A549 (cell line): ENCODE measurements at regions not wholly inside any gene's neighbourhood (a gene's known extent, or its start where the extent isn't known, plus 50 kb on each side); places are given as distances from the start of the nearest gene placed in this dataset.
"Not testable (repeated sequence)": the region's sequence is repeated elsewhere in the genome, so short reads cannot be mapped to it uniquely, and the experiment has no call there.

Experiments used
- ATAC-seq, 2 experiments: fragments of 200-7000 bp in 1 of 2; fragments of >200 bp in 1 of 2; cut with Nextera tagmentation in 1 of 2; cut with Tn5 transposase in 1 of 2; 3 replicates each; pipeline versions ENCODE4 v1.8.0 to v1.9.1; 2018 to 2020; ENCODE audit warnings: mild to moderate bottlenecking in 1 of 2, moderate library complexity in 1 of 2
- CTCF ChIA-PET: fragments of 300-600 bp; sonication (Branson Sonifier 250); formaldehyde crosslinking; extraction: SDS; loops from one replicate; lab custom pipeline; 2021; ENCODE audit warnings: antibody characterized with exemption, inconsistent platforms; lab: Yijun Ruan, JAX
- POLR2A ChIA-PET: fragments of 350-600 bp; formaldehyde crosslinking; extraction: SDS; loops from one replicate; lab custom pipeline; 2021; ENCODE audit warnings: antibody characterized with exemption, inconsistent platforms; lab: Yijun Ruan, JAX
- DNase-seq, 2 experiments: peaks; one replicate each; pipeline versions ENCODE4 v3.0.0 to v3.0.0-alpha.2; 2011 to 2016; ENCODE audit warnings: low read depth in 1 of 2, low spot score in 1 of 2
- FAIRE-seq: peaks from 2 replicates; lab custom pipeline; 2011; peaks lifted over from hg19 to GRCh38; lab: Jason Lieb, UNC
- H3K27ac ChIP-seq, 2 experiments: fragments of >200 bp; sonication (Bioruptor Twin); formaldehyde crosslinking; 3 replicates each; pipeline ENCODE4 v1.5.1; 2016 to 2017
- H3K4me1 ChIP-seq: fragments of >200 bp; sonication (Bioruptor Twin); formaldehyde crosslinking; 3 replicates; pipeline ENCODE4 v1.6.1; 2016
- H3K4me2 ChIP-seq: fragments of >200 bp; sonication (Bioruptor Twin); formaldehyde crosslinking; 3 replicates; pipeline ENCODE4 v1.6.1; 2016
- H3K4me3 ChIP-seq: fragments of >200 bp; sonication (Bioruptor Twin); formaldehyde crosslinking; 3 replicates; pipeline ENCODE4 v1.5.1; 2016
- H3K9me3 ChIP-seq: fragments of >200 bp; sonication (Bioruptor Twin); formaldehyde crosslinking; 3 replicates; pipeline ENCODE4 v1.6.1; 2016
- BHLHE40 ChIP-seq: IDR thresholded peaks from 2 replicates; pipeline ENCODE4 v1.6.1; 2012; ENCODE audit warnings: low read depth, low read length, inconsistent platforms
- CBX2 ChIP-seq: fragments of 200-600 bp; sonication (generic); IDR thresholded peaks from 2 replicates; pipeline ENCODE4 v1.6.1; 2016; ENCODE audit warnings: low read depth, mild to moderate bottlenecking, borderline replicate concordance
- CHD2 ChIP-seq: fragments of 150-350 bp; IDR thresholded peaks from 2 replicates; pipeline ENCODE4 v1.6.1; 2014; ENCODE audit warnings: low read length; ENCODE audit not compliant: partially characterized antibody
- CHD4 ChIP-seq: fragments of 200-600 bp; sonication (generic); IDR thresholded peaks from 2 replicates; pipeline ENCODE4 v1.6.1; 2016; ENCODE audit warnings: antibody characterized with exemption, mild to moderate bottlenecking, borderline replicate concordance
- EP300 ChIP-seq, 2 experiments: fragments of >200 bp; sonication (Bioruptor Twin); formaldehyde crosslinking; IDR thresholded peaks; 2 replicates in 1 of 2; 3 replicates in 1 of 2; pipeline ENCODE4 v1.6.1; 2016 to 2017
- FOSL2 ChIP-seq, 2 experiments: fragments of 450-650 bp in 1 of 2; fragments of >200 bp in 1 of 2; sonication (Bioruptor Twin) in 1 of 2; formaldehyde crosslinking; IDR thresholded peaks; 2 replicates each; pipeline versions ENCODE4 v1.5.0 to v1.6.1; 2016 to 2020; ENCODE audit warnings: mild to moderate bottlenecking in 1 of 2, moderate library complexity in 1 of 2
- FOXS1 ChIP-seq: fragments of 250-450 bp; sonication (Bioruptor Pico); IDR thresholded peaks from 2 replicates; pipeline ENCODE4 v1.5.0; 2020; ENCODE audit warnings: mild to moderate bottlenecking, moderate library complexity
- HDAC2 ChIP-seq: fragments of 200-600 bp; sonication (generic); IDR thresholded peaks from 2 replicates; pipeline ENCODE4 v1.6.1; 2016
- HES2 ChIP-seq: fragments of >200 bp; sonication (Bioruptor Twin); formaldehyde crosslinking; IDR thresholded peaks from 2 replicates; pipeline ENCODE4 v1.6.1; 2016
- HOXA7 ChIP-seq: fragments of 250-450 bp; sonication (Bioruptor Pico); IDR thresholded peaks from 2 replicates; pipeline ENCODE4 v1.5.0; 2020; ENCODE audit warnings: mild to moderate bottlenecking, moderate library complexity
- JUN ChIP-seq, 2 experiments: fragments of >200 bp; sonication (Bioruptor Twin); formaldehyde crosslinking; IDR thresholded peaks; 2 replicates in 1 of 2; 3 replicates in 1 of 2; pipeline ENCODE4 v1.6.1; 2016 to 2017
- KDM1A ChIP-seq: fragments of 200-600 bp; sonication (generic); IDR thresholded peaks from 2 replicates; pipeline ENCODE4 v1.6.1; 2016; ENCODE audit warnings: low read depth, mild to moderate bottlenecking
- KDM5A ChIP-seq: fragments of 200-600 bp; sonication (generic); IDR thresholded peaks from 2 replicates; pipeline ENCODE4 v1.6.1; 2016; ENCODE audit warnings: antibody characterized with exemption, mild to moderate bottlenecking
- MAFK ChIP-seq: fragments of 450-650 bp; IDR thresholded peaks from 2 replicates; pipeline ENCODE4 v1.6.1; 2014; ENCODE audit not compliant: partially characterized antibody
- NFE2L2 ChIP-seq: fragments of 150-350 bp; conservative IDR thresholded peaks from 2 replicates; pipeline ENCODE4 v1.6.1; 2014; ENCODE audit warnings: low read length
- NPAS2 ChIP-seq: fragments of 250-450 bp; sonication (Bioruptor Pico); IDR thresholded peaks from 2 replicates; pipeline ENCODE4 v1.8.0; 2022; ENCODE audit warnings: mild to moderate bottlenecking, moderate library complexity, borderline replicate concordance
- POLR2AphosphoS2 ChIP-seq: conservative IDR thresholded peaks from 2 replicates; pipeline ENCODE4 v1.6.1; 2012; ENCODE audit warnings: low read length, improper control_type of control experiment, inconsistent platforms
- RAD21 ChIP-seq, 2 experiments: fragments of >200 bp in 1 of 2; sonication (Bioruptor Twin) in 1 of 2; formaldehyde crosslinking in 1 of 2; IDR thresholded peaks in 1 of 2; conservative IDR thresholded peaks in 1 of 2; 2 replicates in 1 of 2; 3 replicates in 1 of 2; pipeline ENCODE4 v1.6.1; 2012 to 2018; ENCODE audit warnings: inconsistent platforms in 1 of 2
- RNF2 ChIP-seq: fragments of 200-600 bp; sonication (generic); IDR thresholded peaks from 2 replicates; pipeline ENCODE4 v1.6.1; 2016; ENCODE audit warnings: low read depth, mild to moderate bottlenecking, antibody characterized with exemption, moderate library complexity, borderline replicate concordance
- SMC3 ChIP-seq: fragments of >200 bp; sonication (Bioruptor Twin); formaldehyde crosslinking; IDR thresholded peaks from 3 replicates; pipeline ENCODE4 v1.6.1; 2018; ENCODE audit warnings: inconsistent platforms
- SREBF2 ChIP-seq: fragments of 450-650 bp; IDR thresholded peaks from 2 replicates; pipeline ENCODE4 v1.6.1; 2014; ENCODE audit warnings: mild to moderate bottlenecking, moderate library complexity
- TFCP2L1 ChIP-seq: fragments of 250-450 bp; sonication (Bioruptor Pico); IDR thresholded peaks from 2 replicates; pipeline ENCODE4 v1.5.0; 2021; ENCODE audit warnings: mild to moderate bottlenecking
- USF2 ChIP-seq: fragments of 450-650 bp; IDR thresholded peaks from 2 replicates; pipeline ENCODE4 v1.6.1; 2014; ENCODE audit warnings: antibody characterized with exemption
- ZC3H11A ChIP-seq: fragments of 450-650 bp; IDR thresholded peaks from 2 replicates; pipeline ENCODE4 v1.6.1; 2014; ENCODE audit warnings: antibody characterized with exemption, mild to moderate bottlenecking
- ZNF302 ChIP-seq: fragments of 250-450 bp; sonication (Bioruptor Pico); IDR thresholded peaks from 2 replicates; pipeline ENCODE4 v1.9.0; 2021; ENCODE audit warnings: inconsistent platforms, mild to moderate bottlenecking, moderate library complexity
- ZSCAN20 ChIP-seq: fragments of 250-450 bp; sonication (Bioruptor Pico); IDR thresholded peaks from 2 replicates; pipeline ENCODE4 v1.8.0; 2022; ENCODE audit warnings: mild to moderate bottlenecking, moderate library complexity
- WGBS: methylation state at CpG from one replicate; pipeline ENCODE4 v1.1.6; 2017; ENCODE audit errors: missing lambda C conversion rate; 5-methylcytosine and 5-hydroxymethylcytosine counted together
- TF ChIP-seq, protein P1 (sequence below): fragments of 250-450 bp; sonication (Bioruptor Pico); IDR thresholded peaks from 2 replicates; pipeline ENCODE4 v1.5.0; 2021; ENCODE audit warnings: mild to moderate bottlenecking, moderate library complexity, borderline replicate concordance
- TF ChIP-seq, protein P2 (sequence below): IDR thresholded peaks from 2 replicates; pipeline ENCODE4 v1.6.1; 2012

- 90% methylated on average over 6 of the region's 6 CpGs for WGBS
- peaks cover 14% of the 10 kb centered on the region; the same call in 2 of the 3 replicates for H3K4me1 ChIP-seq
- no peak for DNase-seq
- no peak overlapping the region for H3K4me3 ChIP-seq
- no peak overlapping the region for H3K27ac ChIP-seq
- ChIA-PET POLR2A (no interaction called here), CTCF (interaction anchor here (2.3 kb wide), 1 partner anchor 10 kb away, joined by 14 read pairs; no protein-coding TSS in a partner anchor)
- H3K4me2 ChIP-seq: no peak overlapping the region
- no peaks in the 10 kb centered on the region for H3K9me3 ChIP-seq
- FAIRE-seq: no peak
- TF ChIP-seq CHD4: no peak
- TF ChIP-seq HES2: no peak
- no peak for TF ChIP-seq ZNF302 (CRISPR knock-in tag)
- no peak for TF ChIP-seq HOXA7 (CRISPR knock-in tag)
- TF ChIP-seq, protein P1, sequence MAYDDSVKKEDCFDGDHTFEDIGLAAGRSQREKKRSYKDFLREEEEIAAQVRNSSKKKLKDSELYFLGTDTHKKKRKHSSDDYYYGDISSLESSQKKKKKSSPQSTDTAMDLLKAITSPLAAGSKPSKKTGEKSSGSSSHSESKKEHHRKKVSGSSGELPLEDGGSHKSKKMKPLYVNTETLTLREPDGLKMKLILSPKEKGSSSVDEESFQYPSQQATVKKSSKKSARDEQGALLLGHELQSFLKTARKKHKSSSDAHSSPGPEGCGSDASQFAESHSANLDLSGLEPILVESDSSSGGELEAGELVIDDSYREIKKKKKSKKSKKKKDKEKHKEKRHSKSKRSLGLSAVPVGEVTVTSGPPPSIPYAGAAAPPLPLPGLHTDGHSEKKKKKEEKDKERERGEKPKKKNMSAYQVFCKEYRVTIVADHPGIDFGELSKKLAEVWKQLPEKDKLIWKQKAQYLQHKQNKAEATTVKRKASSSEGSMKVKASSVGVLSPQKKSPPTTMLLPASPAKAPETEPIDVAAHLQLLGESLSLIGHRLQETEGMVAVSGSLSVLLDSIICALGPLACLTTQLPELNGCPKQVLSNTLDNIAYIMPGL: no peak
- no peak for TF ChIP-seq HDAC2
- TF ChIP-seq EP300 (IDR thresholded peaks at IDR 0.05): no peak
- no peak for TF ChIP-seq NFE2L2
- no peak for TF ChIP-seq CHD2
- no peak for TF ChIP-seq BHLHE40
- TF ChIP-seq, protein P2, sequence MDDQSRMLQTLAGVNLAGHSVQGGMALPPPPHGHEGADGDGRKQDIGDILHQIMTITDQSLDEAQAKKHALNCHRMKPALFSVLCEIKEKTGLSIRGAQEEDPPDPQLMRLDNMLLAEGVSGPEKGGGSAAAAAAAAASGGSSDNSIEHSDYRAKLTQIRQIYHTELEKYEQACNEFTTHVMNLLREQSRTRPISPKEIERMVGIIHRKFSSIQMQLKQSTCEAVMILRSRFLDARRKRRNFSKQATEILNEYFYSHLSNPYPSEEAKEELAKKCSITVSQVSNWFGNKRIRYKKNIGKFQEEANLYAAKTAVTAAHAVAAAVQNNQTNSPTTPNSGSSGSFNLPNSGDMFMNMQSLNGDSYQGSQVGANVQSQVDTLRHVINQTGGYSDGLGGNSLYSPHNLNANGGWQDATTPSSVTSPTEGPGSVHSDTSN: no peak
- TF ChIP-seq CBX2: no peak
- TF ChIP-seq FOSL2 (IDR thresholded peaks at IDR 0.05): no peak
- TF ChIP-seq FOSL2 (CRISPR knock-in tag; IDR thresholded peaks at IDR 0.05): no peak
- TF ChIP-seq KDM1A: no peak
- TF ChIP-seq, all 56 proteins: peak for 0
- ATAC-seq: no peak
Measured at GRCh38 chr10:29001801-29002200, 287.1 kb upstream of the LYZL1 start.

- DNase-seq, ATAC-seq, H3K9me3 ChIP-seq, H3K27ac ChIP-seq, POLR2A ChIA-PET, H3K4me3 ChIP-seq, CTCF ChIA-PET, H3K4me2 ChIP-seq, FAIRE-seq: not testable (repeated sequence)
- peaks cover 11% of the 10 kb centered on the region for H3K4me1 ChIP-seq
- 95% methylated on average over 5 of the region's 5 CpGs for WGBS
Measured at GRCh38 chr10:29003014-29003413, 285.9 kb upstream of the LYZL1 start.

DNA sequence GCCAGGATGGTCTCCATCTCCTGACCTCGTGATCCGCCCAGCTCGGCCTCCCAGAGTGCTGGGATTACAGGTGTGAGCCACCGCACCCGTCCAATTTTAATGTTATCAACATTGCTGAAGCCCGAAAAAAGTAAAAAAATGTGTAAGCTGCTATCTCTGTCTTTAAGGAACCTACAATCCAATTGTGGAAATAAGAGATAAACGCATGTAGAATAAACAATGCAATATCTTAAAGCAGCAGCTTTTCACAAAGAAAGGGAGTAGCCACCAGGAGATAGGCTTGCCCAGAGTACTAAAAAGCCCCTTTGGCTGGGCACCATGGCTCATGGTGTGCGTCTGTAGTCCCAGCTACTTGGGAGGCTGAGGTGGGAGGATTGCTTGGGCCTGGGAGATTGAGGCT, 282.9 kb upstream of the LYZL1 start:
- Histone ChIP-seq H3K4me3 (no peak overlapping the region), H3K9me3 (0 out of 3 replicates have a peak, but pooled peaks cover 3% of the 10 kb centered on the region), H3K4me2 (no peak overlapping the region), H3K4me1 (peaks cover 12% of the 10 kb centered on the region), H3K27ac (no peak overlapping the region)
- DNase-seq (no peak), ATAC-seq (no peak), FAIRE-seq (no peak)
- ChIA-PET POLR2A (no interaction called here), CTCF (interaction anchor here (0.9 to 1.5 kb wide), 3 partner anchors 13 to 298 kb away, joined by 3 to 4 read pairs (median 3); no protein-coding TSS in a partner anchor)
- TF ChIP-seq TFCP2L1 (CRISPR knock-in tag): no peak
- no peak for TF ChIP-seq SREBF2
- no peak for TF ChIP-seq NPAS2 (CRISPR knock-in tag)
- no peak for TF ChIP-seq RNF2
- TF ChIP-seq MAFK: no peak
- TF ChIP-seq SMC3: no peak
- no peak for TF ChIP-seq ZSCAN20 (CRISPR knock-in tag)
- no peak for TF ChIP-seq JUN (IDR thresholded peaks at IDR 0.05)
- TF ChIP-seq RAD21 (conservative IDR thresholded peaks at IDR 0.05 in 1 of 2, IDR thresholded peaks at IDR 0.05 in 1 of 2): no peak
- no peak for TF ChIP-seq KDM5A
- no peak for TF ChIP-seq EP300 (IDR thresholded peaks at IDR 0.05)
- TF ChIP-seq FOXS1 (CRISPR knock-in tag): no peak
- TF ChIP-seq, protein P1: no peak
- TF ChIP-seq POLR2AphosphoS2: no peak
- no peak for TF ChIP-seq USF2
- no peak for TF ChIP-seq ZNF302 (CRISPR knock-in tag)
- TF ChIP-seq ZC3H11A: no peak
- WGBS: 84% methylated on average over 8 of the region's 8 CpGs
